ENCODE measurements at regions not wholly inside any gene's neighbourhood (a gene's known extent, or its start where the extent isn't known, plus 50 kb on each side); places are given as distances from the start of the nearest gene placed in this dataset.

DNA sequence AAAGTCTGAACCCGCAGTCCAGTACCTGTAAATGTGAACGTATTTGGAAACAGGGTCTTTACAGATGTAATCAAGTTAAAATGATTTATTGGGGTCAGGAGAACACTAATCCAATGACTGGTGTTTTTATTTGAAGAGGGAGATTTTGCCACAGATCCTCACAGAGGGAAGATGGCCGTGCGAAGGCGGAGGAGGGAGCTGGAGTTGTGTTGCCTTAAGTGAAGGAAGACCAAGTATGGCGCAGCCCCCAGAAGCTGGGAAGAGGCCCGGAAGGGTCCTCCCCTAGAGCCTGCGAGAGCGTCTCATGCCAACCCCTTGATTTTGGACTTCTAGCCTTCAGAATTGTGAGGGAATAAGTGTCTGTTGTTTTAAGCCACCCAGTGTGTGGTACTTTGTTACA lies 102.8 kb upstream of the NUDT4 start (continued):
- TF ChIP-seq GTF2F1 (IDR thresholded peaks at IDR 0.05; ENCODE audit: borderline replicate concordance, low read depth, low read length) (no peak), SP1 (IDR thresholded peaks at IDR 0.05; ENCODE audit: low read depth, low read length) (no peak), POLR2A (IDR thresholded peaks at IDR 0.05; ENCODE audit: control extremely low read depth in 1 of 2, low read depth in 2 of 2, low read length in 2 of 2) (no peak)

Measured in H1 (cell line).